Dedifferentiated amniotic fluid mesenchymal stem cell (primary cell): ENCODE measurements at regions not wholly inside any gene's neighbourhood (a gene's known extent, or its start where the extent isn't known, plus 50 kb on each side); places are given as distances from the start of the nearest gene placed in this dataset.

Source experiments
- DNase-seq: peaks from one replicate; pipeline ENCODE4 v3.0.0-alpha.2; 2016; ENCODE audit errors: extremely low spot score

- no peak for DNase-seq
These were observed 411.7 kb downstream of the NPIPA7 start for GRCh38 chr16:16790597-16790996.

DNA sequence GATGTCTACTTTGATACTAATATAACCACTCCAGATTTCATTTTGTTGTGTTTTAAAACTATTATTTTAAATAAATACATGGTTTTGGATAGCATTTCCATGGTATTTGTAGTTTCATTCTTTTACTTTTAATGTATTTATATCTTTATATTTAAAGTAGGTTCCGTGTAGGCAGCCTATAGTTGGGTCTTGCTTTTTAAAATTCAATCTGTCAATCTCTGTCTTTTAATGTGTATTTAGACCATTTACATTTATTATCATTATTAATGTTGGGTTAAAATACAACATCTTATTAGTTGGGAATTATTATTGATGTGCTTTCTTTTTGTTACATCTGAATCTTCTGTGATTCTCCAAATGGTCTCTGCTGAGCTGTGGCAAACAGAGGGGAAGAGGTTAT is 412.1 kb downstream of the NPIPA7 start:
- DNase-seq, result no peak

GRCh38 chr16:16797239-16797638 is 418.3 kb downstream of the NPIPA7 start:
- DNase-seq, result no peak

DNA sequence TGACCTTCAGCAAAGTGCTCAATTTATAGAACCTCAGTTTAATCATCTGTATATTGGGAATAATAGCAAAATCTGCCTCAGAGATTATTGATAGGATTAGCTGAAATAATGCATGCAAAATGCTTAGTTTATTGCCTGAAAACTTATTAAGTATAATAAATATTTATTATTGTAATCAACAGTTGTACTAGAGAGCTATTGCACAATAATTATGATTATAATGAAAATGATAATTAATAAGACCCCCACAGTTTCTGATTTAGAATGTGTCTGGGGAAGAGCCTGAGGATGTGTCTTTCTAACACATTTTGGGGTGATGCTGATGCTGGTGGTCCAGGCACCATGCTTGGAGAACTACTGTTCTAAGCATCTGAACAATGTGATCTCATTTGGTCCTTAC is 419.6 kb downstream of the NPIPA7 start:
- no peak for DNase-seq

DNA sequence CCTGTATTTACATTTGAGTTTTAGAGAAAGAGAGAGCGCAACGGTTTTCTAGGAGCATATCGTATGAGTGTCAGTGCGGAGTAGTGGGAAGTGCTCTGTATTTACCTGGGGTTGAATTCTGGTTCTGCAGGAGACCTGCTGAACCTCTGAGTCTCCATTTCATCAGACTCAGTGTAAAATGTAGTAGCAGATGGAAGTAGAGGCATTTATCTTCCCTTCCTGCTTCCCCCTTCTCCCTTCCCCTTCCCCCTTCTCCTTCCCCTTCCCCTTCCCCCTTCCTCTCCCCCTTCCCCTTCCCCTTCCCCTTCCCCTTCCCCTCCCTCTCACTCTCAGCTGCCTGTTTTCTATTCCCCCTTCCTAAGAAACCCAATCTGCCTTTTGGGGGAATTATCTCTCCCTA is 426.9 kb downstream of the NPIPA7 start:
- no peak for DNase-seq

GRCh38 chr16:16815641-16816040 is 436.7 kb downstream of the NPIPA7 start:
- no peak for DNase-seq

- no peak for DNase-seq
These were observed 438.3 kb downstream of the NPIPA7 start for GRCh38 chr16:16817196-16817595.

GRCh38 chr16:16821261-16821660 is 442.3 kb downstream of the NPIPA7 start:
- DNase-seq, result no peak

DNA sequence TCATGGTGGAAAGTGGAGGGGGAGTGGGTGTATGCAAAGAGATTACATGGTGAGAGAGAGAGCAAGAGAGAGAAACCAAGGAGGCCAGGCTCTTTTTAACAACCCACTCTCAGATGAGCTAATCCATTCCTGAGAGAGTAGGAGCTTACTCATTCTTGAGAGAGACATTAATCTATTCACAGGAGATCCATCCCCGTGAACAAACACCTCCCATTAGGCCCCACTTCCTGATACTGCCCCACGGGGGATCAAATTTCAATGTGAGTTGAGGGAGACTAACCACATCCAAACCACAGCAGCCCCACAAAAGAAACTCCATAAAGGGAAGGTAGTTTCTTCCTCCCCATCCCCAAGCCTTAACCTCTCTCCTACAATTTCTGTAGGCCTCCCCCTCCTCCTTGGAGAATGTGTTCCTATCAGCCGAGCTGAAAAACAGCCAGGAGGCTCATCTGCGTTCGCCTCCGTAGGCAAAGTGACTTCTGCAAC is 450.0 kb downstream of the NPIPA7 start:
- DNase-seq, result no peak

DNA sequence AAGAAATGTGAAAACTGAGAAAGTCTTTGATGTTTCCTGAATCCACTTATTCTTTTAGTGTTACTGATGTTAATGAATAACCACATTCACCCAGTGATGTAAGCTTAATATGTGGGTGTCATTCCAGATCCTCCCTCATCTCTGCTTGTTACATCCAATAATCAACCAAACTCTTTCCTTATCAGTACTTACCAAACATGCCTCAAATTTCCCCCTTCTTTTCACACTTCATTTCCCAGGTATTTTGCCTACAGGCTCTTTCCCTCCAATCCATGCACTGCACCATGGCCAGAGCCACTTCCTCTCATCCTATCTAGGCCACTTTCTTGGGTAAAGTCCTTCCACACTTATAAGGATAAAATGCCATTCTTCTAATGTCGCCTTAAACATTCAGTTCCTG is 451.5 kb downstream of the NPIPA7 start:
- no peak for DNase-seq

- no peak for DNase-seq
These were observed 452.0 kb downstream of the NPIPA7 start for GRCh38 chr16:16830973-16831372.

DNA sequence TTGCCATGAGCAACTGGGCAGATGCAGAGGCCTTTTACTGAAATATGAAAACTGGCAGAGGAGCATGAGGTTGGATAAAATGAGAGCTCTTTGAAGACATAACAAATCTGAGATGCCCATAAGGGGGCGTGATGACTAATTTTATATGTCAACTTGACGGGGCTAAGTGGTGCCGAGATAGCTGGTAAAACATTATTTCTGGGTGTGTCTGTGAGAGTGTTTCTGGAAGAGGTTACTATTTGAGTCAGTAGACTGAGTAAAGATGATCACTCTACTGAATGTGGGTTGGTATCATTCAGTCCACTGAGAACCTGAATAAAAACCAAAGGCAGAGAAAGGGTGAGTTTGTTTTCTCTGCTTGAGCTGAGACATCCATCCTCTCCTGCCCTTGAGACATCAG is 454.2 kb downstream of the NPIPA7 start:
- DNase-seq, result no peak

DNA sequence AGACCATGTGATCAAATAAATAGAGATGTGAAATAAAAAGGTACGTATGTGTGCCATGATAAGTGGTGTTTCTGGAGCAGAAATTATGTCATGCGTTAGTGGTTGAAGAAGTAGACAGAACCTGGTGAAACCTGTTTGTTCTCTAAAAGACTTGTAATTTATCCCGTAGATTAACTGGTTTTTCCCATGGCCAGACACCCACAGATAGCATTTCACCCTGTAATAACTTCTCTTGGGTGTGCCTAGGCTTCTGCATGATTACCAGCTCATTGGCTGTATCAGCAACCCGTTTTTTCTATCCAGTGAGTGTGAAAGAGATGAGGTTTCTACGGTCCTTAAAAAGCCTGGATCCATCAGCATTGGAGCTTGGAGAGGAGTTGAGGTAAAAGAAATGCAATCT is 471.3 kb downstream of the NPIPA7 start:
- DNase-seq, result no peak

GRCh38 chr16:16857012-16857411 is 478.1 kb downstream of the NPIPA7 start:
- no peak for DNase-seq

DNA sequence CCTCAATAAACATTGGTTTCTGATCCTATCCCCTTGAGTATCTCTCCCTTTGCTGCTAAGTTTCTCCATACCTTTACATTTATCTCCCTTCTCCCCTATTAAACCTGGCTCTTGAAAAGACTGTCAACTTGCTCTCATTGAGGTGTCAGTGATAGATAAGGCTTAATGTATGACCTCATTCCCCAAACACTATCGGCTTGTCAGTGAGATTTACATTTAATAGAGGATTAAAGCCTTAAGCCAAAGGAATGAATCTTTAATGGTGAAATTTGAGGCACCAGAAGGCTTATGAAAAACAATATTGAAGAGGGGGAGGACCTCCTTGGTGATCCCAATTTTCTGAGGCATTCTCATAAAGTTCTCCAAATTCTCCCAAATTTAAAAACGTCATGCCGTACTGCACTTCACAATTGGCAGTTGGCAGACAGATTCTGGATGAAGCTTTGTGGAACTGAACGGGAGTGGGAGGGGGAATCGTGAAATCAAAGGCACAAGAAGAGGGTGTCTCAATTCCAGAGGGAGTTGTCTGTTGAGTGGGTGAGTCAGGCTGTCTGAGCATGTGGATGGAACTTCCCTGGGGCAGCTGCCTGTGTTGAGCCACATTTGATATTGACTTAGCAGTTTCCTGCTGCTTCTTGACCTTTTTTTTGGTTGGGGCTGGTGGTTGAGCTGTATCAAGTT is 478.8 kb downstream of the NPIPA7 start:
- no peak for DNase-seq

GRCh38 chr16:16861546-16861945 is 482.6 kb downstream of the NPIPA7 start:
- peak; percentile 64 for DNase-seq

DNA sequence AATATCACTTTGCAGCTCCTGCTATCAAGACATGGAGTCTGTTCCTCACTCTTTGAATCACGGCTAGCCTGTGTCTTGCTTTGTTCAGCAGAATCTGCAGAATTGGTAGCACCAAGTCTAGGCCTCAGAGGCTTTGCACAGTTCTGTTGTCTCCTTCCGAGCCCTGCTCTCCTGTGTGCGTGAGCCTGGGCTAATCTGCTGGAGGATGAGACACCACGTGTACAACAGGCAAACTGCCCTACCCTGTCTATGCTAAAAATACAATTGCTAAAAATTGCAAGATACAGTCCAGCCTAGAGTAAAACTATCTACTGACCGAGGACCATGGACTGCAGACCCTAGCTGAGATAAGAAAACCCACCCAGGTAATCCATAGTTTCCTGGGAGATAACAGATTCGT is 484.7 kb downstream of the NPIPA7 start:
- no peak for DNase-seq

DNA sequence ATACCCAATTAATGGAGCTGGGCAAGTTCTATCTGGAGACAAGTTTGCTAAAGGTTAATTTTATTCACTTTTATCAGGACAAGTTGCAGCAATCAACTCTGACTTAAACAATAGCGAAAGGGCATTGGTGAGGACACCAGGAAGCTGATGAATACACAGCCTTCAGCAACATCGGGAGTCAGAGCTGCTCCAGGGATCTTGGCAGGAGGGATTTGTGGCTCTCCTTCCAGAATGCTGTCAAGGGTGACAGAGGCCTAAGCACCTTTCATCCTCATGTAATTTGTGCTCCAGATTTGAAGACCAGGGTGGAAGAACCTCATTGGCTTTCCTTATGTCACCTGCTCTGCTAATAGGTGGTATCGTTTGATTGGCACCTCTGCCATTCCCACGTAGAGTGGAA is 485.6 kb downstream of the NPIPA7 start:
- no peak for DNase-seq

GRCh38 chr16:16865374-16865773 is 486.4 kb downstream of the NPIPA7 start:
- DNase-seq, result no peak

- DNase-seq, result no peak
These were observed 489.0 kb downstream of the NPIPA7 start for GRCh38 chr16:16867973-16868372.

DNA sequence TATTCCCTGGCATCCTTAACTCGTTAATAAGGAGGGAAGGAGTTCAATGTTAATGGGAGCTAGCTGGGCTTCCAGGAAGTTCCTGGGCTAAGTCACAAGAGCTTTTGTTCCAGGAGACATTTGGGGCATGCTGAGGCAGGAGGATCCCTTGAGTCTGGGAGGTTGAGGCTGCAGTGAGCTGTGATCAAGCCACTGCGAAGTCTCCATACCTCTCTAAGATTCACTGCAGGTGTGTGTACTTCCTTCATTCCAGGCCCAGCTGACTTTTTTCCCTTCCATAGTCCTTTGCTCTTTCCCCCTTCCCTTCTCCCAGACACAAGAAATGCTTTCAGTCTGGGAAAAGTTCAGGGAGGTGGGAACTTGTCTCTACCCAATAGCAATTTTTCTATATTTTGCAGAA is 489.8 kb downstream of the NPIPA7 start:
- DNase-seq, result no peak

GRCh38 chr16:16869746-16870145 is 490.8 kb downstream of the NPIPA7 start:
- DNase-seq, result no peak

DNA sequence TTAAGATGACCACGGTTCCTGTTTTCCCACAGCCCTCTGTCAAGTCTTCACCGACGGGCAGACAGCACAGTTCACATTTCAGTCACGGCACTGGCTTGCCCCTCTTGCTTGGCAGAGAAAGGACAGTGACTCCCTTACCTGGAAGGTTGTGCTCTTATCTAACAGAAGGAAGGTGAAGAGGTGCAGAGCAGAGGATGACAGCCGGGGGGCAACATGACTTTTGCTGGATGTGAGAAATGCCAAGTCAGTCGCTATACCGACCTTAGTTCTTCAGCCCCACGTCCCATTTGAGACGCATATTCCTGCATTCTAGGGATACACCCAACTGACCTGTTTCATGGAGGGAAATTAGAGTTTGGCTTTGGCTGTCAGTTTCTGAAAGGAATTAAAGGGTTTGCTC is 492.3 kb downstream of the NPIPA7 start:
- DNase-seq, result no peak

GRCh38 chr16:16877061-16877460 is 498.1 kb downstream of the NPIPA7 start:
- no peak for DNase-seq
